HCT116 (cell line): ENCODE measurements at regions not wholly inside any gene's neighbourhood (a gene's known extent, or its start where the extent isn't known, plus 50 kb on each side); places are given as distances from the start of the nearest gene placed in this dataset.

Source experiments
- EZH2 ChIP-seq: fragments of 200-600 bp; sonication (generic); IDR thresholded peaks from 2 replicates; pipeline ENCODE4 v1.6.1; 2017; ENCODE audit warnings: antibody characterized with exemption, mixed run types
- EZH2phosphoT487 ChIP-seq: fragments of 200-600 bp; IDR thresholded peaks from 2 replicates; pipeline ENCODE4 v1.6.1; 2018; ENCODE audit warnings: antibody characterized with exemption, borderline replicate concordance
- POLR2A ChIP-seq: IDR thresholded peaks from 2 replicates; pipeline ENCODE4 v1.7.0; 2011; ENCODE audit warnings: borderline replicate concordance; ENCODE audit not compliant: insufficient read depth, insufficient read length; ENCODE audit errors: extremely low read depth
- POLR2AphosphoS5 ChIP-seq: IDR thresholded peaks from 2 replicates; pipeline ENCODE4 v1.6.1; 2011; ENCODE audit warnings: mild to moderate bottlenecking, low read depth, low read length, moderate library complexity
- SIN3A ChIP-seq: IDR thresholded peaks from 2 replicates; pipeline ENCODE4 v1.6.1; 2012; ENCODE audit warnings: low read depth
- ZFX ChIP-seq: fragments of 450-650 bp; IDR thresholded peaks from 2 replicates; pipeline ENCODE4 v1.6.1; 2017
- ZNF274 ChIP-seq: fragments of 200-500 bp; sonication (Bioruptor generic); IDR thresholded peaks from 2 replicates; pipeline ENCODE4 v1.6.1; 2014; ENCODE audit warnings: mild to moderate bottlenecking, low read depth, low read length, inconsistent platforms
- TF ChIP-seq, protein P1 (sequence below), 3 experiments: fragments of 200-600 bp in 1 of 3; sonication (generic) in 1 of 3; IDR thresholded peaks in 2 of 3; conservative IDR thresholded peaks in 1 of 3; 2 replicates each; pipeline ENCODE4 v1.5.1; 2012 to 2017; ENCODE audit warnings: low read depth in 2 of 3, low read length in 2 of 3, antibody characterized with exemption in 1 of 3, borderline replicate concordance in 1 of 3, control low read depth in 1 of 3, mild to moderate bottlenecking in 1 of 3, mixed read lengths in 1 of 3, mixed run types in 1 of 3, moderate library complexity in 1 of 3; ENCODE audit not compliant: insufficient read depth in 1 of 3
- TF ChIP-seq, protein P2 (sequence below): IDR thresholded peaks from 2 replicates; pipeline ENCODE4 v1.6.1; 2011; ENCODE audit warnings: mild to moderate bottlenecking, low read length, moderate library complexity; ENCODE audit not compliant: insufficient replicate concordance; ENCODE audit errors: extremely low read depth
- TF ChIP-seq, protein P3 (sequence below): IDR thresholded peaks from 2 replicates; pipeline ENCODE4 v1.6.1; 2012; ENCODE audit warnings: low read depth
- TF ChIP-seq, protein P4 (sequence below): IDR thresholded peaks from 2 replicates; pipeline ENCODE4 v1.6.1; 2012

DNA sequence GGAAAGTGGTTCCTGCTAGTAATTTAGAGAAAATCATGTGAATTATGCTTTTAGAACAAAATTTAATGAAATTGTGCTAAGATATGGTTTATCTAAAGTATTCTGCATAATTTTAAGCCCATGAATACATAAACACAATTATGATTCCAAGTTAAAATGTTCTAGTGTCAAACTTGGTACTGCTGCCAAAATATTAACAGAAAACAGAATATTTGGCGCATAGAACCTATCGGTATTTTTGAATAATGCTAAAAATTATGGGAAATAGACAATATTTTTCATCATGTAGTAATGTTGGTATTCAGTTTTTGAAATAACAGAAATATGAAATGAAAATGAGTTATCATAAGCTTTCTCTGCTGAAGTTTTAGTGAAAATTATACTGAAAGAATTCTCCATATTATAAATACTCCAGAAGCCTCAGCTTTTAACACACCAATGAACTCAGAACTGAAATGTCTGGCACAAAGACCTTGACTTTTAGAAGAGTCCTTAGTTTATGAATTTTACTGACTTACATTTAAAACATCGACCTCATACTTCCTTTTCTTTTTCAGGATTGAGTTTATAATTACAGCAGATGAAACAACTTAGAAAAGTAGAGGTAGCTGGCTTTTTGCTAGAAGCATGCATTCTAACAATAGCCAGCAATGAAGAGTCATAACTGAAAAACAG, 1192.3 kb upstream of the GJE1 start:
- TF ChIP-seq, protein P1, sequence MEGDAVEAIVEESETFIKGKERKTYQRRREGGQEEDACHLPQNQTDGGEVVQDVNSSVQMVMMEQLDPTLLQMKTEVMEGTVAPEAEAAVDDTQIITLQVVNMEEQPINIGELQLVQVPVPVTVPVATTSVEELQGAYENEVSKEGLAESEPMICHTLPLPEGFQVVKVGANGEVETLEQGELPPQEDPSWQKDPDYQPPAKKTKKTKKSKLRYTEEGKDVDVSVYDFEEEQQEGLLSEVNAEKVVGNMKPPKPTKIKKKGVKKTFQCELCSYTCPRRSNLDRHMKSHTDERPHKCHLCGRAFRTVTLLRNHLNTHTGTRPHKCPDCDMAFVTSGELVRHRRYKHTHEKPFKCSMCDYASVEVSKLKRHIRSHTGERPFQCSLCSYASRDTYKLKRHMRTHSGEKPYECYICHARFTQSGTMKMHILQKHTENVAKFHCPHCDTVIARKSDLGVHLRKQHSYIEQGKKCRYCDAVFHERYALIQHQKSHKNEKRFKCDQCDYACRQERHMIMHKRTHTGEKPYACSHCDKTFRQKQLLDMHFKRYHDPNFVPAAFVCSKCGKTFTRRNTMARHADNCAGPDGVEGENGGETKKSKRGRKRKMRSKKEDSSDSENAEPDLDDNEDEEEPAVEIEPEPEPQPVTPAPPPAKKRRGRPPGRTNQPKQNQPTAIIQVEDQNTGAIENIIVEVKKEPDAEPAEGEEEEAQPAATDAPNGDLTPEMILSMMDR (IDR thresholded peaks at IDR 0.05 in 2 of 3, conservative IDR thresholded peaks at IDR 0.05 in 1 of 3; ENCODE audit: borderline replicate concordance in 1 of 3, insufficient read depth in 1 of 3, low read depth in 2 of 3, low read length in 2 of 3): no peak
- TF ChIP-seq ZNF274 (no peak), ZFX (no peak), POLR2AphosphoS5 (no peak), SIN3A (no peak), EZH2phosphoT487 (no peak), POLR2A (no peak), EZH2 (no peak)
- TF ChIP-seq, protein P2, sequence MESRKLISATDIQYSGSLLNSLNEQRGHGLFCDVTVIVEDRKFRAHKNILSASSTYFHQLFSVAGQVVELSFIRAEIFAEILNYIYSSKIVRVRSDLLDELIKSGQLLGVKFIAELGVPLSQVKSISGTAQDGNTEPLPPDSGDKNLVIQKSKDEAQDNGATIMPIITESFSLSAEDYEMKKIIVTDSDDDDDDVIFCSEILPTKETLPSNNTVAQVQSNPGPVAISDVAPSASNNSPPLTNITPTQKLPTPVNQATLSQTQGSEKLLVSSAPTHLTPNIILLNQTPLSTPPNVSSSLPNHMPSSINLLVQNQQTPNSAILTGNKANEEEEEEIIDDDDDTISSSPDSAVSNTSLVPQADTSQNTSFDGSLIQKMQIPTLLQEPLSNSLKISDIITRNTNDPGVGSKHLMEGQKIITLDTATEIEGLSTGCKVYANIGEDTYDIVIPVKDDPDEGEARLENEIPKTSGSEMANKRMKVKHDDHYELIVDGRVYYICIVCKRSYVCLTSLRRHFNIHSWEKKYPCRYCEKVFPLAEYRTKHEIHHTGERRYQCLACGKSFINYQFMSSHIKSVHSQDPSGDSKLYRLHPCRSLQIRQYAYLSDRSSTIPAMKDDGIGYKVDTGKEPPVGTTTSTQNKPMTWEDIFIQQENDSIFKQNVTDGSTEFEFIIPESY: no peak
- TF ChIP-seq, protein P3, sequence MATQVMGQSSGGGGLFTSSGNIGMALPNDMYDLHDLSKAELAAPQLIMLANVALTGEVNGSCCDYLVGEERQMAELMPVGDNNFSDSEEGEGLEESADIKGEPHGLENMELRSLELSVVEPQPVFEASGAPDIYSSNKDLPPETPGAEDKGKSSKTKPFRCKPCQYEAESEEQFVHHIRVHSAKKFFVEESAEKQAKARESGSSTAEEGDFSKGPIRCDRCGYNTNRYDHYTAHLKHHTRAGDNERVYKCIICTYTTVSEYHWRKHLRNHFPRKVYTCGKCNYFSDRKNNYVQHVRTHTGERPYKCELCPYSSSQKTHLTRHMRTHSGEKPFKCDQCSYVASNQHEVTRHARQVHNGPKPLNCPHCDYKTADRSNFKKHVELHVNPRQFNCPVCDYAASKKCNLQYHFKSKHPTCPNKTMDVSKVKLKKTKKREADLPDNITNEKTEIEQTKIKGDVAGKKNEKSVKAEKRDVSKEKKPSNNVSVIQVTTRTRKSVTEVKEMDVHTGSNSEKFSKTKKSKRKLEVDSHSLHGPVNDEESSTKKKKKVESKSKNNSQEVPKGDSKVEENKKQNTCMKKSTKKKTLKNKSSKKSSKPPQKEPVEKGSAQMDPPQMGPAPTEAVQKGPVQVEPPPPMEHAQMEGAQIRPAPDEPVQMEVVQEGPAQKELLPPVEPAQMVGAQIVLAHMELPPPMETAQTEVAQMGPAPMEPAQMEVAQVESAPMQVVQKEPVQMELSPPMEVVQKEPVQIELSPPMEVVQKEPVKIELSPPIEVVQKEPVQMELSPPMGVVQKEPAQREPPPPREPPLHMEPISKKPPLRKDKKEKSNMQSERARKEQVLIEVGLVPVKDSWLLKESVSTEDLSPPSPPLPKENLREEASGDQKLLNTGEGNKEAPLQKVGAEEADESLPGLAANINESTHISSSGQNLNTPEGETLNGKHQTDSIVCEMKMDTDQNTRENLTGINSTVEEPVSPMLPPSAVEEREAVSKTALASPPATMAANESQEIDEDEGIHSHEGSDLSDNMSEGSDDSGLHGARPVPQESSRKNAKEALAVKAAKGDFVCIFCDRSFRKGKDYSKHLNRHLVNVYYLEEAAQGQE: no peak
- TF ChIP-seq, protein P4, sequence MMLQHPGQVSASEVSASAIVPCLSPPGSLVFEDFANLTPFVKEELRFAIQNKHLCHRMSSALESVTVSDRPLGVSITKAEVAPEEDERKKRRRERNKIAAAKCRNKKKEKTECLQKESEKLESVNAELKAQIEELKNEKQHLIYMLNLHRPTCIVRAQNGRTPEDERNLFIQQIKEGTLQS: no peak
